Ishikawa (cell line): ENCODE measurements at regions not wholly inside any gene's neighbourhood (a gene's known extent, or its start where the extent isn't known, plus 50 kb on each side); places are given as distances from the start of the nearest gene placed in this dataset.

ENCODE experiments used
- CEBPB ChIP-seq: IDR thresholded peaks from 2 replicates; pipeline ENCODE4 v1.6.1; 2012
- CREB1 ChIP-seq: IDR thresholded peaks from 2 replicates; pipeline ENCODE4 v1.6.1; 2012; ENCODE audit warnings: low read depth
- EGR1 ChIP-seq: IDR thresholded peaks from 2 replicates; pipeline ENCODE4 v1.6.1; 2012
- EP300 ChIP-seq: IDR thresholded peaks from 2 replicates; pipeline ENCODE4 v1.6.1; 2012; ENCODE audit warnings: borderline replicate concordance
- FOXM1 ChIP-seq: IDR thresholded peaks from 2 replicates; pipeline ENCODE4 v1.6.1; 2012; ENCODE audit warnings: low read depth, borderline replicate concordance
- NFIC ChIP-seq: IDR thresholded peaks from 2 replicates; pipeline ENCODE4 v1.6.1; 2012
- RAD21 ChIP-seq: IDR thresholded peaks from 2 replicates; pipeline ENCODE4 v1.6.1; 2012; ENCODE audit warnings: low read depth
- TAF1 ChIP-seq: IDR thresholded peaks from 2 replicates; pipeline ENCODE4 v1.6.1; 2012; ENCODE audit warnings: low read depth, mild to moderate bottlenecking
- TCF12 ChIP-seq: IDR thresholded peaks from 2 replicates; pipeline ENCODE4 v1.6.1; 2012; ENCODE audit warnings: low read depth
- TEAD4 ChIP-seq: IDR thresholded peaks from 2 replicates; pipeline ENCODE4 v1.6.1; 2012
- YY1 ChIP-seq: IDR thresholded peaks from 2 replicates; pipeline ENCODE4 v1.6.1; 2012; ENCODE audit warnings: low read depth
- ZBTB7A ChIP-seq: IDR thresholded peaks from 2 replicates; pipeline ENCODE4 v1.6.1; 2012; ENCODE audit warnings: low read depth
- TF ChIP-seq, protein P1 (sequence below): IDR thresholded peaks from 2 replicates; pipeline ENCODE4 v1.6.1; 2012
- TF ChIP-seq, protein P2 (sequence below): IDR thresholded peaks from 2 replicates; pipeline ENCODE4 v1.6.1; 2012; ENCODE audit warnings: low read depth, mild to moderate bottlenecking
- TF ChIP-seq, protein P3 (sequence below): IDR thresholded peaks from 2 replicates; pipeline ENCODE4 v1.6.1; 2012

DNA sequence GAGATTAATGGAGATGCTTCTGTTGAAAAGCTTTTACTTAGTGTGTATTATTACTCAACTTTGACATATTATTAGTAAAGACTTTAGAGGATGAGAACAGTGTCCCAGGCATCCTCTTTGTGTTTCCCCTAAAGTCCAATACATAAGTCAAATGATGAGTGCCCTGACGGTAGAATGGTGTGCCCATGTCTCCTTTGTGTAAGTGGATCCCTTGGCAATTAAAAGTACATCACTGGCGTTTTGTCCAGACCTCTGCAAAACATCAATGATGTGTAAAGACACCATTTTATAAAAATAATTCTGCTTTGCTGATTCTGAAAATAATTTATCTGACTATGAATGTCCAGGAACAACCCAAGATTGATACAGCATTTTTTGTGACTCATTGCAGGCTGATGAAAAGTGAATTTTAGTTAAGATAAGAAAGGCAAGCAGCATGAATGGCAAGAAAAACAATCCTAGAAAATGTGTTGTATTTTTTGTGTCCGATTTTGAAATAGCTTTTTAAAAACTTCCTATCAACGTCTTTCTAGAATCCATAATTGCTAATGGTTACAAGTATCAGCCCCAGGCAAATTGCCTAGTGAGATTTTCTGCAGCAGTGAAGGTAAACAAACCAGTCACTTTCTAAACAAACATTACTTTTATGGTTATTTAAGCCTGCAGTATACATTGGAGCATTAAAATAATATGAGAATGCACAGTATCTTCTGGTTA is 251.5 kb downstream of the PTPRC start:
- TF ChIP-seq EGR1 (no peak), ZBTB7A (no peak), EP300 (no peak), TEAD4 (no peak), RAD21 (no peak), NFIC (no peak), TAF1 (no peak), CREB1 (no peak), TCF12 (no peak), FOXM1 (no peak), CEBPB (no peak), YY1 (no peak)
- TF ChIP-seq, protein P1, sequence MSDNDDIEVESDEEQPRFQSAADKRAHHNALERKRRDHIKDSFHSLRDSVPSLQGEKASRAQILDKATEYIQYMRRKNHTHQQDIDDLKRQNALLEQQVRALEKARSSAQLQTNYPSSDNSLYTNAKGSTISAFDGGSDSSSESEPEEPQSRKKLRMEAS: no peak
- TF ChIP-seq, protein P2, sequence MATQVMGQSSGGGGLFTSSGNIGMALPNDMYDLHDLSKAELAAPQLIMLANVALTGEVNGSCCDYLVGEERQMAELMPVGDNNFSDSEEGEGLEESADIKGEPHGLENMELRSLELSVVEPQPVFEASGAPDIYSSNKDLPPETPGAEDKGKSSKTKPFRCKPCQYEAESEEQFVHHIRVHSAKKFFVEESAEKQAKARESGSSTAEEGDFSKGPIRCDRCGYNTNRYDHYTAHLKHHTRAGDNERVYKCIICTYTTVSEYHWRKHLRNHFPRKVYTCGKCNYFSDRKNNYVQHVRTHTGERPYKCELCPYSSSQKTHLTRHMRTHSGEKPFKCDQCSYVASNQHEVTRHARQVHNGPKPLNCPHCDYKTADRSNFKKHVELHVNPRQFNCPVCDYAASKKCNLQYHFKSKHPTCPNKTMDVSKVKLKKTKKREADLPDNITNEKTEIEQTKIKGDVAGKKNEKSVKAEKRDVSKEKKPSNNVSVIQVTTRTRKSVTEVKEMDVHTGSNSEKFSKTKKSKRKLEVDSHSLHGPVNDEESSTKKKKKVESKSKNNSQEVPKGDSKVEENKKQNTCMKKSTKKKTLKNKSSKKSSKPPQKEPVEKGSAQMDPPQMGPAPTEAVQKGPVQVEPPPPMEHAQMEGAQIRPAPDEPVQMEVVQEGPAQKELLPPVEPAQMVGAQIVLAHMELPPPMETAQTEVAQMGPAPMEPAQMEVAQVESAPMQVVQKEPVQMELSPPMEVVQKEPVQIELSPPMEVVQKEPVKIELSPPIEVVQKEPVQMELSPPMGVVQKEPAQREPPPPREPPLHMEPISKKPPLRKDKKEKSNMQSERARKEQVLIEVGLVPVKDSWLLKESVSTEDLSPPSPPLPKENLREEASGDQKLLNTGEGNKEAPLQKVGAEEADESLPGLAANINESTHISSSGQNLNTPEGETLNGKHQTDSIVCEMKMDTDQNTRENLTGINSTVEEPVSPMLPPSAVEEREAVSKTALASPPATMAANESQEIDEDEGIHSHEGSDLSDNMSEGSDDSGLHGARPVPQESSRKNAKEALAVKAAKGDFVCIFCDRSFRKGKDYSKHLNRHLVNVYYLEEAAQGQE: no peak
- TF ChIP-seq, protein P3, sequence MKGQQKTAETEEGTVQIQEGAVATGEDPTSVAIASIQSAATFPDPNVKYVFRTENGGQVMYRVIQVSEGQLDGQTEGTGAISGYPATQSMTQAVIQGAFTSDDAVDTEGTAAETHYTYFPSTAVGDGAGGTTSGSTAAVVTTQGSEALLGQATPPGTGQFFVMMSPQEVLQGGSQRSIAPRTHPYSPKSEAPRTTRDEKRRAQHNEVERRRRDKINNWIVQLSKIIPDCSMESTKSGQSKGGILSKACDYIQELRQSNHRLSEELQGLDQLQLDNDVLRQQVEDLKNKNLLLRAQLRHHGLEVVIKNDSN: no peak

DNA sequence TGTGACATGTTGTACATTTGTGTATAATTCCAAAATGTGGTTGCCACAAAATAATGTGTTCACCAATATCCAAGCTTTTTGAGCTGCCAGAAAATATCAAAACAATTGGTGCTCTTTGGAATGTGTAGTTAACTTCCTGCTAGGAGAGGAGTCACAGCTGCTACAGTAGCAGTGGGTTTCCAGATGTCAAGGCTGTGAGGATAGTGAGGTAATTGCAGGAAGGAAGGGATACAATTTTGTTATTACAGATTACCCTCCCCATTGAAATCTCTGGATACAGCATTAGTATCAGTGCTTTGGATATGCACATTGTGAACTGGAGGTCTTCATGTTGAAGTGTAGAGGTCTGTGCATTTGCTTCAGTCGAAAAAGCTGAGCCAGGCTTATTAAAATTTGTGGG is 253.2 kb downstream of the PTPRC start:
- no peak for TF ChIP-seq EGR1
- TF ChIP-seq CREB1: no peak
- no peak for TF ChIP-seq TEAD4
- no peak for TF ChIP-seq TAF1
- TF ChIP-seq RAD21: no peak
- TF ChIP-seq, protein P3: no peak
- no peak for TF ChIP-seq ZBTB7A
- TF ChIP-seq YY1: no peak
- TF ChIP-seq TCF12: no peak
- TF ChIP-seq, protein P2: no peak
- TF ChIP-seq EP300: no peak
- TF ChIP-seq NFIC: no peak

DNA sequence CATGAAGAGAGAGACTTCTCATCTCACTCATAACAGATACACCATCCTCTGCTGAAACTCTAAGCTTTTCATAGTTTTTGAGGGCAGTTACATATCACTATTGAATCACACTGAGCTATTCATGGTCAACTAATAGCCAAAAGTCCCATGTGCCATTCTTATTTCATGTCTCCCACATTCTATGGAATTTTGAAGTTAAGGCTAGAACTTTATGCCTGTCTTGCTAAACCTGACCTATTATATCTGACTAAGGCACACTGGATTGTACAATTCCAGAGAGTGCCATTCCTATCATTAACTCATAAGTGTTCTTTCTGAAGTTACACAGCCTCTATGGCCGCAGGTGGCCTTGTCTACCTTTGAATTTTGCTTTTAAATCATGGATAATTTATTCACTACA is 254.3 kb downstream of the PTPRC start:
- TF ChIP-seq TEAD4: no peak
- TF ChIP-seq, protein P3: no peak
- TF ChIP-seq, protein P1: no peak
- no peak for TF ChIP-seq CREB1
- no peak for TF ChIP-seq EGR1
- TF ChIP-seq YY1: no peak
- no peak for TF ChIP-seq EP300

DNA sequence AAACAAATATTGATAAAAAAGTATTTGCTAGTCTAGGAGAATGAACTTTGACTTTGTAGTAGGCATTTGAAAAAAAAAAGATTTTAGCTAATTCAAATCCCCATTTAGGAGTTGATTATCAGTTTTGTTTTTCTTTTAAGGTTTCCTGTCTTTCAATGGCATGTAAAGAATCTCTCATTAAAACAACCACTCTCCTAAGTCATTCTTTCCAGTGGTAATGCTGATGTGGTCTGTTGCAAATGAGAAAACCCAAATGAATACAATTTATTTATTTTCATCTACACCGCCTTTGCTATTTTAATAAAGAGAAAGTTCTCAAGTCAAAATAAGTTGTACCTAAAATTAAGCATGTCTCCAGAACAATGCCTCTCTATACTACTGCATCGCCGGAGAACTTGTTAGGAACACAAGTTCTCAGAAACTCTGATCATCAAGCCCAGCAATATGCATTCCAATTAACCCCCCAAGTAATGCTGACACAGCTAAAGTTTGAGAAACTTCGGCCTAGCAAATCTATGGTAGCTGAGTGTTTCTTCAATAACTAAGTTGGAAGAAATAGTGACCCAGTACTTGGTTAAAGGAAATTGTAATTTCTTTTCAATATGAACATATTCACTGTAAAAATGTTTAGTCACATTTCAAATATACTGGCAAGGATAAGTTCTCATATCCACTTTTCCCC is 255.1 kb downstream of the PTPRC start:
- TF ChIP-seq YY1 (no peak), CEBPB (no peak), RAD21 (no peak), TAF1 (no peak), CREB1 (no peak), FOXM1 (no peak), TEAD4 (no peak), EP300 (no peak)
- TF ChIP-seq, protein P2: no peak
- TF ChIP-seq, protein P3: no peak
